GM21786 (cell line): ENCODE measurements at regions not wholly inside any gene's neighbourhood (a gene's known extent, or its start where the extent isn't known, plus 50 kb on each side); places are given as distances from the start of the nearest gene placed in this dataset.
A peak's percentile ranks its signal among the peaks of the same experiment; 100 is the strongest.
"Not testable (repeated sequence)": the region's sequence is repeated elsewhere in the genome, so short reads cannot be mapped to it uniquely, and the experiment has no call there.

Experiments used
- ATAC-seq: cut with Tn5 transposase; IDR thresholded peaks from one replicate; pipeline ENCODE4 v1.9.1; 2021; ENCODE audit not compliant: unreplicated experiment

- ATAC-seq, result no peak
These were observed 58.4 kb upstream of the WAPL start for GRCh38 chr10:86579883-86580520.

GRCh38 chr10:86580521-86580891 lies 58.9 kb upstream of the WAPL start:
- ATAC-seq, result no peak

GRCh38 chr10:86583983-86584382 lies 62.4 kb upstream of the WAPL start:
- ATAC-seq, result peak; percentile 67

GRCh38 chr10:86585037-86585929 lies 63.7 kb upstream of the WAPL start:
- peak; percentile 86 for ATAC-seq

- ATAC-seq, result no peak
These were observed 64.9 kb upstream of the WAPL start for GRCh38 chr10:86586516-86586915.

- ATAC-seq, result not testable (repeated sequence)
These were observed 65.6 kb upstream of the OPN4 start for GRCh38 chr10:86588781-86589180.

- ATAC-seq, result no peak
These were observed 62.9 kb upstream of the OPN4 start for GRCh38 chr10:86591436-86591835.

- no peak for ATAC-seq
These were observed 61.9 kb upstream of the OPN4 start for GRCh38 chr10:86592413-86592812.

GRCh38 chr10:86594535-86594934 lies 59.8 kb upstream of the OPN4 start:
- ATAC-seq, result no peak

GRCh38 chr10:86595496-86595895 lies 58.9 kb upstream of the OPN4 start:
- no peak for ATAC-seq

- ATAC-seq, result no peak
These were observed 58.1 kb upstream of the OPN4 start for GRCh38 chr10:86596266-86596665.

- no peak for ATAC-seq
These were observed 57.0 kb upstream of the OPN4 start for GRCh38 chr10:86597306-86597705.

- no peak for ATAC-seq
These were observed 56.2 kb upstream of the OPN4 start for GRCh38 chr10:86598151-86598550.

- ATAC-seq, result no peak
These were observed 55.3 kb upstream of the OPN4 start for GRCh38 chr10:86599041-86599440.

GRCh38 chr10:86599729-86600128 lies 54.6 kb upstream of the OPN4 start:
- ATAC-seq, result peak; percentile 90

- no peak for ATAC-seq
These were observed 54.1 kb upstream of the OPN4 start for GRCh38 chr10:86600296-86600695.

- no peak for ATAC-seq
These were observed 52.3 kb upstream of the OPN4 start for GRCh38 chr10:86601956-86602602.

- ATAC-seq, result no peak
These were observed 51.1 kb upstream of the OPN4 start for GRCh38 chr10:86603256-86603655.
